ENCODE measurements at regions not wholly inside any gene's neighbourhood (a gene's known extent, or its start where the extent isn't known, plus 50 kb on each side); places are given as distances from the start of the nearest gene placed in this dataset.

DNA sequence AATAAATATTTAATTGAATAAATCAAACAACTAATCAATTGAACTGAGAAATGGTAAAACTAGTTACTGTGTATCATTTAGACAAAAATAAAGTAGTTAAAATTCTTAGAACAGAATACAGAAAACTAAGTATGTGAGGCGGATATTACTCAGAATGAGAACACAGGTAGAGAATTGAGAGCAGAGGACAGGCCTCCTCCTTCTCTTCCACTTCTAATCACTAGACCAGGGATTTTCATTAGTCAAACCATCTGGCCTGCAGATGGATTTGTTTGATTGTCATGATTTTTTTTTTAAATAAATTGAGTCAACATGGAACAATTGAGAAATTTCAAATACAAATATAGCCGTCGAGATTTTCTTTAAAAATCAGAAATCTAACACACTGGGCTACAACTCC is 198.6 kb upstream of the HMHB1 start:
- Mint-ChIP-seq H3K27me3 (ENCODE audit: low read depth) (no peaks in the 10 kb centered on the region), H3K36me3 (ENCODE audit: low read depth) (no peaks in the 10 kb centered on the region), H3K27ac (ENCODE audit: unreplicated experiment) (no peak overlapping the region), H3K9me3 (ENCODE audit: low read depth) (peaks cover 22% of the 10 kb centered on the region), H3K4me3 (ENCODE audit: unreplicated experiment) (no peak overlapping the region), H3K4me1 (ENCODE audit: low read depth) (no peaks in the 10 kb centered on the region)
- TF ChIP-seq, protein P1, sequence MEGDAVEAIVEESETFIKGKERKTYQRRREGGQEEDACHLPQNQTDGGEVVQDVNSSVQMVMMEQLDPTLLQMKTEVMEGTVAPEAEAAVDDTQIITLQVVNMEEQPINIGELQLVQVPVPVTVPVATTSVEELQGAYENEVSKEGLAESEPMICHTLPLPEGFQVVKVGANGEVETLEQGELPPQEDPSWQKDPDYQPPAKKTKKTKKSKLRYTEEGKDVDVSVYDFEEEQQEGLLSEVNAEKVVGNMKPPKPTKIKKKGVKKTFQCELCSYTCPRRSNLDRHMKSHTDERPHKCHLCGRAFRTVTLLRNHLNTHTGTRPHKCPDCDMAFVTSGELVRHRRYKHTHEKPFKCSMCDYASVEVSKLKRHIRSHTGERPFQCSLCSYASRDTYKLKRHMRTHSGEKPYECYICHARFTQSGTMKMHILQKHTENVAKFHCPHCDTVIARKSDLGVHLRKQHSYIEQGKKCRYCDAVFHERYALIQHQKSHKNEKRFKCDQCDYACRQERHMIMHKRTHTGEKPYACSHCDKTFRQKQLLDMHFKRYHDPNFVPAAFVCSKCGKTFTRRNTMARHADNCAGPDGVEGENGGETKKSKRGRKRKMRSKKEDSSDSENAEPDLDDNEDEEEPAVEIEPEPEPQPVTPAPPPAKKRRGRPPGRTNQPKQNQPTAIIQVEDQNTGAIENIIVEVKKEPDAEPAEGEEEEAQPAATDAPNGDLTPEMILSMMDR (IDR thresholded peaks at IDR 0.05) = no peak
- no peak for DNase-seq (ENCODE audit: low spot score)

DNA sequence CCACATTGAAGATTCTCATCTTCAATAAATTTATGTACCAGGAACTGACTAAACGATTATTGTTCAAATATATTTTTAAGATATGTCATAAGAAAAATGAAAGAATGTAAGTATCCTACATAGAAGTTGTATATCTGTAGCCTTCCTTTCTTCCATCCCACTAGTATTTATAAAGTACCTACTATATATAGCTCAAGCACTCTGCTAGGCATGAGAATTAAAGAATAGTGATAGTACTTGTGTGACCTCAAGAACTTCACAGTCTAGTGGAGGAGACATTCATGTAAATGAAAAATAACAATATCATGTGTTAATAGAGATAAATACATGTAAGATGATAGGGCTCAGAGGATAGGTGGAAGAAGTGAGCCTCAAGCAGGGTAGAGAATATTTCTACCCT is 201.0 kb upstream of the HMHB1 start:
- H3K27ac Mint-ChIP-seq (ENCODE audit: unreplicated experiment) = no peak overlapping the region
- no peaks in the 10 kb centered on the region for H3K27me3 Mint-ChIP-seq (ENCODE audit: low read depth)
- H3K4me1 Mint-ChIP-seq (ENCODE audit: low read depth) = no peaks in the 10 kb centered on the region
- DNase-seq (ENCODE audit: low spot score) = no peak
- TF ChIP-seq, protein P1 (IDR thresholded peaks at IDR 0.05) = no peak
- H3K9me3 Mint-ChIP-seq (ENCODE audit: low read depth) = peaks cover 21% of the 10 kb centered on the region
- H3K36me3 Mint-ChIP-seq (ENCODE audit: low read depth) = no peaks in the 10 kb centered on the region
- H3K4me3 Mint-ChIP-seq (ENCODE audit: unreplicated experiment) = no peak overlapping the region

DNA sequence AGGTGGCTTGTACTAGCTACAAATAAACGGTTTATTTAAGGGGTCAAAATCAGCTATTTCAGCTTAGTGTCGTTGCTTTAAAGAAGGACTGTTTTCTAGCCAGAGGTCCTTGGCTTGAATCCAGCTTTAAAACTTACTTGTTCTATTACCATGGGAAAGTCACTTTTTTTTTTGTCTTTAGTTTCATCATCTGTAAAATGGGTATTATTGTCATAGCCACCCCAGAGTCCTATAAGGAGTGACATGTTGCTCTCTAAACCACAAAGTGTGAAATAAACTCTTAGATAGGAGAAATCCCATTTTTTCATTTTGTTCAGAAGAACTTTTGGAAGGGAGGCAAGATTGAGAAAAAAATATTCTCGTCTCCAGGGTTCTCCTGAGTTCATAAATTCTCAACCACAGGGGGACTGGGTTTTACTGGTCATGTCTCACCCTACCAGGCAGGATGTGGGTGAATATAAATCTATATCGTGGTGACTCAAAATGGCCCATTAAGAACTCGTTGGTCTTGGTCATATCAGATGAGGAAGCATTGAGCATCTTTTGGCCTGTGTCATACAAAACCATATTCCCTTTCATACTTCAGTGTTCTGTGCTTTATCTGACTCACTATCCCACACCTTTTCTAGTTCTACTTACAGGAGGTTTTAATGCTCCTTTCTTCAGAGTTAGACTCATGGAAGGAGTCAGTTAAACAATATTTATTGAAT is 202.7 kb upstream of the NR3C1 start:
- Mint-ChIP-seq H3K36me3 (ENCODE audit: low read depth) (no peaks in the 10 kb centered on the region), H3K27ac (ENCODE audit: unreplicated experiment) (no peak overlapping the region), H3K4me1 (ENCODE audit: low read depth) (peaks cover 5% of the 10 kb centered on the region), H3K27me3 (ENCODE audit: low read depth) (no peaks in the 10 kb centered on the region), H3K4me3 (ENCODE audit: unreplicated experiment) (no peak overlapping the region), H3K9me3 (ENCODE audit: low read depth) (peaks cover 15% of the 10 kb centered on the region)
- DNase-seq (ENCODE audit: low spot score) = no peak
- TF ChIP-seq, protein P1 (IDR thresholded peaks at IDR 0.05) = no peak

DNA sequence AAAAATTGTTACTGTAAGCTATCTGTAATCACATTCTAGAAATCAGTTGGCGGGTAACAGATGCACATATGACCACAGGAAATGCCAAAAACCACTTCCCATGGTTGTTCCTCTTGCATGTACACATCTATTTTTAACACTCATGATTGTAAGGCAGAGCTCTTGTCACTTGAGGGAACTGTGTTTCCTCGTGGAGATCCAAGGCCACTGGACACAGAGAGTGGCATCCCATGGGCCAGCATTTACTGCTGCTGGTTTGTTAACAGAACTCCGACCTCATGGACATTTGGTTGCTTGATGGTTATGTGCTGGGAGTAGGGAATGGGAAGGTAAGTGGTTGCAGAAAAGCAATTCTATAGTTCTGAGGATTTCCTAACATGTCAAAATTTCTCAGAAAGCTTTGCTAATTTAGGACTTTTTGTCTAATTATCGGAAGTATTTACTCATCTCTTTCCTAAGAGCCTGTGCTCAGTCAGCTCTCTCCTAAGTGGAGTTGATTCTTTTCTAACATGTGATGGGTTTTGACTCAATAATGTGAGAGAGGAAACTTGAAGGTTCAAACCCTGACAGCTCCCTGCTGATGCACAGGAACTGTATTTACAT is 202.0 kb upstream of the NR3C1 start:
- H3K4me1 Mint-ChIP-seq (ENCODE audit: low read depth) = peaks cover 5% of the 10 kb centered on the region
- no peaks in the 10 kb centered on the region for H3K27me3 Mint-ChIP-seq (ENCODE audit: low read depth)
- DNase-seq (ENCODE audit: low spot score) = no peak
- no peaks in the 10 kb centered on the region for H3K36me3 Mint-ChIP-seq (ENCODE audit: low read depth)
- no peak overlapping the region for H3K4me3 Mint-ChIP-seq (ENCODE audit: unreplicated experiment)
- TF ChIP-seq, protein P1 (IDR thresholded peaks at IDR 0.05) = no peak
- peaks cover 15% of the 10 kb centered on the region for H3K9me3 Mint-ChIP-seq (ENCODE audit: low read depth)
- no peak overlapping the region for H3K27ac Mint-ChIP-seq (ENCODE audit: unreplicated experiment)

DNA sequence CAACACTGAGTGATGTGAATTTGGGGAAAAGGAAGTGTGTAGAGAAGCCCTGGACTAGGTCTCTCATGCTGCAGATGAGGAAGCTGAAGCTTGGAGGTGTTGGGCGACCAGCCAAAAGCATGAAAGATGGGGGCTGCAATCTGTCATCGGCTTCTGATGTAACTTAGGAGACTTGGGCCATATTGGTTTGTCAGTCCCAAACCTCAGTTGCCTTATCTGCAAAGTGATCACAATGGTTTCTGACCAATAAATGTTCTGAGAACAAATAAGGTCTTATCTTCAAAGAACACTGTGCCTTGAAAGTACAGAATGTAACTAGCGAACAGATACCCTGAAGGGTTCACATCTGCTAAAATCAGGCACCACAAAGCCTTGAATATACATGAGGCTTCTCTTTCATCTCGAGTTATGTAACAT is 198.4 kb upstream of the NR3C1 start:
- TF ChIP-seq, protein P1 (IDR thresholded peaks at IDR 0.05) = no peak
- no peak overlapping the region for H3K4me3 Mint-ChIP-seq (ENCODE audit: unreplicated experiment)
- H3K36me3 Mint-ChIP-seq (ENCODE audit: low read depth) = no peaks in the 10 kb centered on the region
- no peak for DNase-seq (ENCODE audit: low spot score)
- no peaks in the 10 kb centered on the region for H3K27me3 Mint-ChIP-seq (ENCODE audit: low read depth)
- no peaks in the 10 kb centered on the region for H3K9me3 Mint-ChIP-seq (ENCODE audit: low read depth)
- no peak overlapping the region for H3K27ac Mint-ChIP-seq (ENCODE audit: unreplicated experiment)
- H3K4me1 Mint-ChIP-seq (ENCODE audit: low read depth) = peaks cover 5% of the 10 kb centered on the region

Measured in chondrocyte (in vitro differentiated cells).